AG10803 (cell line): ENCODE measurements at regions not wholly inside any gene's neighbourhood (a gene's known extent, or its start where the extent isn't known, plus 50 kb on each side); places are given as distances from the start of the nearest gene placed in this dataset.
A peak's percentile ranks its signal among the peaks of the same experiment; 100 is the strongest.

Source experiments
- DNase-seq: peaks from one replicate; pipeline ENCODE4 v3.0.0; 2010; ENCODE audit warnings: low read depth
- H3K4me3 ChIP-seq: 2 replicates; pipeline ENCODE4 v1.5.1; 2011; ENCODE audit warnings: mild to moderate bottlenecking, low read length, control low read depth
- TF ChIP-seq, protein P1 (sequence below): conservative IDR thresholded peaks from 2 replicates; pipeline ENCODE4 v1.5.1; 2011; ENCODE audit warnings: mild to moderate bottlenecking, low read length, control low read depth, inconsistent platforms

DNA sequence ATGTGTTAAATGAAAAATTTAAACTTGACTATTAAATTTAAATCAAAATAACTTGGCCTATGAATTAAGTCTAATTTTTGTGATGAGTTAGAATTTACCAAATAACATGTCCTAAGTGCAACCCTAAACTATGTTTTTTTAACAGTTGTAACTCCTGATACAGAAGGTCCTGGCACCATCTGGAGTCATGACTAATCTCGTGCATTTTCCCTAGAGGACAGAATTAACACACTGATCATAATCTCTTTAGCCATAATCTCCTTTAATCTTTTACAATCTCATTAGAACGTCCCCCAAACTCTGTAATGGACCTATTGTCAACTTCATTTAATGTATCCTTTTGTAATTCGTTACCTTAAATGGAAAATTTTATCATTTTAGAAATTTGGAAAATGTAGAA lies 100.6 kb downstream of the SUCNR1 start:
- peak; percentile 43 for DNase-seq
- no peak overlapping the region for H3K4me3 ChIP-seq
- TF ChIP-seq, protein P1, sequence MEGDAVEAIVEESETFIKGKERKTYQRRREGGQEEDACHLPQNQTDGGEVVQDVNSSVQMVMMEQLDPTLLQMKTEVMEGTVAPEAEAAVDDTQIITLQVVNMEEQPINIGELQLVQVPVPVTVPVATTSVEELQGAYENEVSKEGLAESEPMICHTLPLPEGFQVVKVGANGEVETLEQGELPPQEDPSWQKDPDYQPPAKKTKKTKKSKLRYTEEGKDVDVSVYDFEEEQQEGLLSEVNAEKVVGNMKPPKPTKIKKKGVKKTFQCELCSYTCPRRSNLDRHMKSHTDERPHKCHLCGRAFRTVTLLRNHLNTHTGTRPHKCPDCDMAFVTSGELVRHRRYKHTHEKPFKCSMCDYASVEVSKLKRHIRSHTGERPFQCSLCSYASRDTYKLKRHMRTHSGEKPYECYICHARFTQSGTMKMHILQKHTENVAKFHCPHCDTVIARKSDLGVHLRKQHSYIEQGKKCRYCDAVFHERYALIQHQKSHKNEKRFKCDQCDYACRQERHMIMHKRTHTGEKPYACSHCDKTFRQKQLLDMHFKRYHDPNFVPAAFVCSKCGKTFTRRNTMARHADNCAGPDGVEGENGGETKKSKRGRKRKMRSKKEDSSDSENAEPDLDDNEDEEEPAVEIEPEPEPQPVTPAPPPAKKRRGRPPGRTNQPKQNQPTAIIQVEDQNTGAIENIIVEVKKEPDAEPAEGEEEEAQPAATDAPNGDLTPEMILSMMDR: no peak

DNA sequence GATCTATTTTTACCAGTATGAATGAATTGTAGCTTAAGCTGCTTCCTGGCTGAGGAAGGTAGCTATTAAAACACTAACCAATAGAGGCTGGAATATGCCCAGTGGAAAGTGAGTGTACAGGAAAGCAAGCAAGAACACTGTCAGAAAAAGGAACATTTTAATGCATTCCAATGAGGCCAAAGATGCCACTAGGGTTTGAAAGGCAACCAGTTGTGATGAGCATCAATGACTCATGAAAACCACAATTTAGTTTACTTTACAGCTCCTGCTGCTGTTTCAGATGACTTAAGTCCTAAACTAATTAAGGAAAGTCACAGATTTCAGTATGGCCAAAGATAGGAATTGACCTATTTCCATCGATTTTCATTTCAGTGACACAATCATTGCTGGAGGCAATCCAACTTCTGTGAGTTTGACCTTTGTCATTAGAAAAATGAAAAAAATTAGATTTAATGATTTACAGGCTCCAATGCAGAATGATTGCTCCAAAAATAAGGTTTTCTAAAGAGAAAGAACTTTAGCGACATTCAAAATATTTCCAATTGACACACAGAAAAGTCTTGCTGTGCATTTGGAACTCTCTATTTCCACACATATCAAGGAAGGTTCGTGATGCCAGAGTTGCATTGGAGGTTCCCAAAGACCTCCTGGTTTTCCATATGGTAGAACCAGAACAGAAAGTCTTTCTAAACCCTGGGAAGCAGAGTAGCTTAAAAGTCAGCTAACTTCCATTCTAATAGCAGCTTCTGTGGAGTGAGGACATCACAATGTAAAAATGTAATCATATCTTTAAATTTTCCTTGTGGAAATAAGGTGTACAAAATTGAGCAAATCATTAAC lies 103.0 kb downstream of the SUCNR1 start:
- DNase-seq: peak; percentile 98
- TF ChIP-seq, protein P1: peak; percentile 29
- peak overlapping the region; percentile 32 for H3K4me3 ChIP-seq

DNA sequence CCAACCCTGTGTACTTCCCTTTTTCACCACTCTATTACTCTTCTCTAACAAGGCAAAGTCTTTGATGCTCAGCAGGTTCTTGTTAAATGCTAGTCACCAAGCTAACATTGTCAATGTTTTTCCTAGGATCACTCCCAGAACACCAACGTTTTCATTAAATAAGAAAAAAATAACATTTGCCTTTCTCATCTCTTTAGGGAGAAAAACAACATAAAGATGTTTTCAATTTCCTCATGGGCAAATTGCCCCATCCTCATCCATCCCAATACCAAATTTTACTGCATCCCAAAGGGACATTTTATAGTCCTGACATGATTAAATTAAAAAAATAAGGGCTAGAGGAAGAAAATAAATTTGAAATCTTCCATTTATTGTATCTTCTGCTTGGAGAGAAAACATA lies 106.5 kb downstream of the SUCNR1 start:
- TF ChIP-seq, protein P1: peak; percentile 3; the same call in 1 of the 2 replicates
- DNase-seq: peak; percentile 64

DNA sequence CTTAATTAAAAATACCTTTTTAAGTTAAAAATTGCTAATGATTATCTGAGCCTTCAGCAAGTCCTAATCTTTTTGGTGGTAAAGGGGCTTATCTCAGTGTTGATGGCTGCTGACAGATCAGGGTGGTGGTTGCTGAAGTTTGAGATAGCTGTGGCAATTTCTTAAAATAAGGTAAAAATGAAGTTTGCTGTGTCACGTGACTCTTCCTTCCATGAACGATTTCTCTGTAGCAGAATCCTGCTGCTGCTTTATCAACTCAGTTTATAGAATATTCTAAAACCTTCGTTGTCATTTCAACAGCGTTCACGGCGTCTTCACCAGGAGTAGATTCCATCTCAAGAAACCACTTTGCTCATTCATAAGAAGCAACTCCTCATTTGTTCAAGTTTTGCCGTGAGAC lies 110.1 kb downstream of the SUCNR1 start:
- TF ChIP-seq, protein P1: no peak
- no peak overlapping the region for H3K4me3 ChIP-seq
- no peak for DNase-seq

More for the DNA sequence above, 106.5 kb downstream of the SUCNR1 start:
- no peak overlapping the region for H3K4me3 ChIP-seq

DNA sequence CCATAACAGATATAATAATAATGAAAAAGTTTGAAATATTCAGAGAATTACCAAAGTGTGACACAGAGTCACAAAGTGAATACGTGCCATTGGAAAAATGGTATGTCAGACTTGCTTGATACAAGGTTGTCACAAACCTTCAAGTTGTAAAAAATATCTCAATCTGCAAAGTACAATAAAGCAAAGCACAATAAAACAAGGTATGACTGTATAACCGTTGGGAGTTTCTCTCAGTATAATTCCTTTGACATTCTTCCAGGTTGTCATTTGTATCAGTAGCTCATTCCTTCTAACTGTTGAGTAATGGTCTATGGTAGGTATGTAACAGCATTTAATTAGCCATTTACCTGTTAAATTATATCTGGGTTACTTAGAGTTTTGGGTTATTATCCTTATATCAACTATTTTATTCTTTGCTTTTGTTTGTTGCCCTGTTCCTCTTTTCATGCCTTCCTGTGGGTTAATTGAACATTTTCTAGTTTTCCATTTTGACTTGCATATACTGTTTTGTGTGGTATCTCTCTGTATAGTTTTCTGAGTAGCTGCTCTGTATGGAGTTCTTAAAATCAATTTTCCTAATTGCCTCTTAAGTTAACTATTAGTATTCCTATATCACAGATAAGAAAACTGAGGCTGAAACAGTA lies 112.5 kb downstream of the SUCNR1 start:
- TF ChIP-seq, protein P1: no peak
- no peak overlapping the region for H3K4me3 ChIP-seq
- DNase-seq: no peak

DNA sequence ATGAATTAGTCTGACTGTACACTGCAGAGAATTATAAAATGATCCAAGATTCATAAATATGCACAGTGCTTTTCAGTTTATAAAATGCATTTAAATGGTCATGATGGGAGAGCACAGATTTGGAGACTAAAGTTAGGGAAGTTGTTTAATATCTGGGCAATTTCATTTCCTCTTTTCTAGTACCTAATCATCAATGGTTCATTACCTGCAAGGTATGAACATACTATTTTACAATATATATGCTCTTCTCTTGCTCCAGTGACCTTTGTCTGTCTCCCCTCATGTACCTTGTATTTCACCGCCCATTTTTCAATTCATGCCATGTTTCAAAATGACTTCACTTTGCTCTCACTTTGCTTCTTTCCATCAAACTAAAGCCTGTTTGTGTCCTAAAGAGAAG lies 114.5 kb downstream of the SUCNR1 start:
- TF ChIP-seq, protein P1: no peak
- no peak for DNase-seq
- H3K4me3 ChIP-seq: no peak overlapping the region

DNA sequence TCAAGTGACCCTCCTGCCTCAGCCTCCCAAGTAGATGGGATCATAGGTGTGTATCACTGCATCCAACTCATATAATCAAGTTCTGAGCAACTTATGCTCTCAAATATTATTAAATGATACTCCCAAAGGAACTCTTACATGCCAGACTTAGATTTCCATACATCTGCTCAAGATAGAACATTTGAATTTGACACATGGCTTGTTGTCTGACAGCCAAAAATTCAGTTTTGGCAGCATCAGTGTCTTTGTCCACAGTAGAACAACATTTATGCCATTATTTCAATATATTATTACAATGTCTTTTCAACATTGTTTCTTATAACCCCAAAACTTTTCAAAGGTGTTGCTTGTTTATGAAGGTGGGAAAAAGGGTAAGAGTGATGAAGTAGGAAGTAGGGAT lies 116.2 kb downstream of the SUCNR1 start:
- TF ChIP-seq, protein P1: no peak
- no peak for DNase-seq
- H3K4me3 ChIP-seq: no peak overlapping the region
